ENCODE measurements at regions not wholly inside any gene's neighbourhood (a gene's known extent, or its start where the extent isn't known, plus 50 kb on each side); places are given as distances from the start of the nearest gene placed in this dataset.

DNA sequence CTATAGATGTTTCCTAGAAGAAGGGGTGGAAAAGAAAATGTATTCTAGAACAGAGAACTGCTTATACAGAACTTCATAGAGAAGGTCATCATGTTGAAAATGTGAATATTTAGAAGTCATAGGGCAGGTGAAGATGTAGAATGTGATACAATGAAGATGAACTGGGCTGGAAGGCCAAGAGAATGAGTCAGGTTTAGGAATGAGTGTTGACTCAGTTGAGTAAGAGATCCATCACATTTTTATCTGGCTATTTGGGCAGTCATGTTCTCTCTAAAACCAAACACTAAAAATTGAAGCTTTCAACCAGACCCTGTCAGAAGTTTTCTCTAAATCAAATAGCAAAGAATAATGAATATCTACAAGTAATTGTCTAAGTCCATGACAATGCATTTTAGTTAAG lies 660.5 kb downstream of the KCNJ2 start:
- H3K36me3 ChIP-seq (ENCODE audit: control insufficient read depth, insufficient read depth, low read length), result no peaks in the 10 kb centered on the region
- no peak overlapping the region for H3K9ac ChIP-seq (ENCODE audit: low read depth, low read length)
- H3K4me1 ChIP-seq (ENCODE audit: control insufficient read depth, insufficient read depth, low read length), result no peaks in the 10 kb centered on the region
- H3K9me3 ChIP-seq (ENCODE audit: control insufficient read depth, insufficient read depth, low read length), result no peaks in the 10 kb centered on the region
- no peak overlapping the region for H3K27ac ChIP-seq (ENCODE audit: low read depth, low read length)
- no peaks in the 10 kb centered on the region for H3K27me3 ChIP-seq (ENCODE audit: control insufficient read depth, insufficient read depth, low read length)
- no peak overlapping the region for H3K4me3 ChIP-seq (ENCODE audit: low read depth, low read length)

DNA sequence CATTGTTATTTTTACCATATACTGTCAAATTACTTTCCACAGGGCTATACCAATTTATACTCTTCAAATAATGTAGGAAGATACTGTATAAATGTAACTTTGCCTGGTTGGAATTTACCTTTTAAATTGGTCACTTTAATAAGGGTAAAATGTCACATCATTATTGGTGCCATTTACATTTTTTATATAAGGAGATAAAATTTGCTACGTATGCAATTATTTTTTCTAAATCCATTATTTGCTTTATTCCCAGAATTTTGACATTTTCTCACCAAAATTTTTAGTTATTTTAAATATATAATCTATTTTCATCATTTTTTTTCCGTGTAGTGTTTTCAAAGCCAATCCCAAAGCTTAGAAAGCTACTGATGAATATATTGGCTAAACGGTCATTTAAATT lies 664.7 kb downstream of the KCNJ2 start:
- no peaks in the 10 kb centered on the region for H3K36me3 ChIP-seq (ENCODE audit: control insufficient read depth, insufficient read depth, low read length)
- no peaks in the 10 kb centered on the region for H3K27me3 ChIP-seq (ENCODE audit: control insufficient read depth, insufficient read depth, low read length)
- H3K9ac ChIP-seq (ENCODE audit: low read depth, low read length), result no peak overlapping the region
- H3K4me3 ChIP-seq (ENCODE audit: low read depth, low read length), result no peak overlapping the region
- no peaks in the 10 kb centered on the region for H3K9me3 ChIP-seq (ENCODE audit: control insufficient read depth, insufficient read depth, low read length)
- H3K4me1 ChIP-seq (ENCODE audit: control insufficient read depth, insufficient read depth, low read length), result no peaks in the 10 kb centered on the region
- H3K27ac ChIP-seq (ENCODE audit: low read depth, low read length), result no peak overlapping the region

DNA sequence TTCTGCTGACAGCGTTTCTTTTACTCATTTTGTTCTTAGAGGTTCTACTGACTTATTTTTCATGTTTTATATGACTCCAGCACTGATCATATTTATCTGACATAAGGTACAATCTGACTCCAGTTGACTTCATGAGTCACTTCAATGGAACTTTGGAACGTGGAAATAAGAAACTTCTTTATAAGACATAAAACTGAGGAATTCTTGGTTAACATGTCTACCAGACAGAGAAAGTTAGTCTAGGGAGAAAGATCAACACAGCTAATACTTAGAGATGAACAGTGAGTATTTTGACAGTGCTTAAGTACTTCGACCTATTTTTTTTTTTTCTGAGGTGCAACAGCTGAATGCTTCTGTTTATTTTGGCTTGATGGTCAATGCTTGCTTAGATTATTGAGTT lies 679.5 kb downstream of the KCNJ2 start:
- Histone ChIP-seq H3K4me1 (ENCODE audit: control insufficient read depth, insufficient read depth, low read length) (no peaks in the 10 kb centered on the region), H3K36me3 (ENCODE audit: control insufficient read depth, insufficient read depth, low read length) (no peaks in the 10 kb centered on the region), H3K27me3 (ENCODE audit: control insufficient read depth, insufficient read depth, low read length) (no peaks in the 10 kb centered on the region), H3K4me3 (ENCODE audit: low read depth, low read length) (no peak overlapping the region), H3K27ac (ENCODE audit: low read depth, low read length) (no peak overlapping the region), H3K9ac (ENCODE audit: low read depth, low read length) (no peak overlapping the region), H3K9me3 (ENCODE audit: control insufficient read depth, insufficient read depth, low read length) (no peaks in the 10 kb centered on the region)

DNA sequence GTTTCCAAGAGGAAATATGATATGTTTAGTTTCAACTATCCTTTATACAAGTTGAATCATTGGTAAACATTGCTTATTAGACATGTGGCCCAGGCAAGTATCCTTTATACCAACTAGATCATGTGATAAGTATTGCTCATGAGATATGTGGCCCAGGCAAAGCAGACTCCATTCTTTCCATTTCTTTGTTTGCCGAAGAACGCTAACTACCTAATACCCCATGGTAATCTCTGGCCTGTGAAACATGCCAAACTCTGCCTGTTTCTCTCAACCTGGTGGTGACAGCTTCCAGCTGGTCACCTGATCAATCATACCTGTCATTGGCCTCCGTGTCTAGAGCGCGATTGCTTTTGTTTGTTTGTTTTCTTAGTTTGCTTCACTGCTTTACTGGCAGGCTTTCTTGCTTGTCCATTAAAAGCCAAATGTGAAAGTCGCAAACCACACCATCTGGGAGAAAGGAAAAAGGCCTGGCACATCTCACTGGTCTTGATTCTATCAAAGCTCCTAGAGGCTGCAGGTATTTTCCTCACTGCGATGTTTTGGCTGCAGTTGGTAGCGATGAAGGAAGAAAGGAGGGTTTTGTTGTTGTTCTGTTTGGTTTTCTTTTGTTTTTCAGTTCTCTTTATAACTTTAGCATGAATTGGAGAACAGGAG lies 686.2 kb downstream of the KCNJ2 start:
- Histone ChIP-seq H3K27ac (ENCODE audit: low read depth, low read length) (no peak overlapping the region), H3K4me3 (ENCODE audit: low read depth, low read length) (no peak overlapping the region)

DNA sequence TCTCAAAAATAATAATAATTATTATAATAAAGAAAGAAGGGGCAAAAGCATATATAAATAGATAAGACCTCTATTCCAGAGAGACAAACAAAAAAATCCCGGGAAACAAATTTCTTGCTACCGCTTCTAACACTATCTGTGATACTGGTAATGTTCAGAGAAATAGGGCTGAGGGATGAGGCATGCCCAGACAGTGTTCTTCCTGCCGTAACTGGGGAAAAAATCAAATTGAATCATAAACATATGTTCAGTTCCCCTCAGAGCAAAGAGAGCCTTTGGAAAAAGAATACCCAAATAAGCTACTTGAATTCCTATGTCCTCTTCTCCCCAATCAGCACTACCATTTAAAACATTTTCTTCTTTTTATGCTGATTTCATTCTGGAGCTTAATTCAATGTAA lies 688.0 kb downstream of the KCNJ2 start:
- Histone ChIP-seq H3K27ac (ENCODE audit: low read depth, low read length) (no peak overlapping the region), H3K4me1 (ENCODE audit: control insufficient read depth, insufficient read depth, low read length) (no peaks in the 10 kb centered on the region), H3K9ac (ENCODE audit: low read depth, low read length) (no peak overlapping the region), H3K9me3 (ENCODE audit: control insufficient read depth, insufficient read depth, low read length) (peaks cover 10% of the 10 kb centered on the region), H3K4me3 (ENCODE audit: low read depth, low read length) (no peak overlapping the region), H3K36me3 (ENCODE audit: control insufficient read depth, insufficient read depth, low read length) (no peaks in the 10 kb centered on the region), H3K27me3 (ENCODE audit: control insufficient read depth, insufficient read depth, low read length) (no peaks in the 10 kb centered on the region)

More for the DNA sequence above, 686.2 kb downstream of the KCNJ2 start:
- Histone ChIP-seq H3K9ac (ENCODE audit: low read depth, low read length) (no peak overlapping the region), H3K9me3 (ENCODE audit: control insufficient read depth, insufficient read depth, low read length) (no peaks in the 10 kb centered on the region), H3K36me3 (ENCODE audit: control insufficient read depth, insufficient read depth, low read length) (no peaks in the 10 kb centered on the region), H3K4me1 (ENCODE audit: control insufficient read depth, insufficient read depth, low read length) (no peaks in the 10 kb centered on the region), H3K27me3 (ENCODE audit: control insufficient read depth, insufficient read depth, low read length) (no peaks in the 10 kb centered on the region)

DNA sequence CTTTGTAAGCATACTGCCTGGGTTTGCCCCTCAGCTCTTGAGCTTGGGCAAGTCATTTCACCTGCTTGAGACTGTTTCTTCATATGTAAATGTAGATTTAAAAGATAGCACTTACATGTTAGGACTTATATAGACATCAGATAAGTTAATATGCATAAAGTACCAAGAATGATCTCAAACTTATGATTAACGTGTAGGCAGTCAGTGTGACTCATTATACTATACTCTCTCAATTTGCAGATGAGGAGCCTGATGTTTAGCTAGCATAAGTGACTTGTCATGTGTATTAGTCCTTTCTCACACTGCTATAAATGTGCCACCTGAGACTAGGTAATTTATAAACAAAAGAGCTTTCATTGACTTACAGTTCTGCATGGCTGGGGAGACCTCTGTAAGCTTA lies 690.5 kb downstream of the KCNJ2 start:
- Histone ChIP-seq H3K36me3 (ENCODE audit: control insufficient read depth, insufficient read depth, low read length) (no peaks in the 10 kb centered on the region), H3K4me3 (ENCODE audit: low read depth, low read length) (no peak overlapping the region), H3K4me1 (ENCODE audit: control insufficient read depth, insufficient read depth, low read length) (no peaks in the 10 kb centered on the region), H3K27ac (ENCODE audit: low read depth, low read length) (no peak overlapping the region), H3K9ac (ENCODE audit: low read depth, low read length) (no peak overlapping the region), H3K9me3 (ENCODE audit: control insufficient read depth, insufficient read depth, low read length) (peaks cover 12% of the 10 kb centered on the region), H3K27me3 (ENCODE audit: control insufficient read depth, insufficient read depth, low read length) (no peaks in the 10 kb centered on the region)

DNA sequence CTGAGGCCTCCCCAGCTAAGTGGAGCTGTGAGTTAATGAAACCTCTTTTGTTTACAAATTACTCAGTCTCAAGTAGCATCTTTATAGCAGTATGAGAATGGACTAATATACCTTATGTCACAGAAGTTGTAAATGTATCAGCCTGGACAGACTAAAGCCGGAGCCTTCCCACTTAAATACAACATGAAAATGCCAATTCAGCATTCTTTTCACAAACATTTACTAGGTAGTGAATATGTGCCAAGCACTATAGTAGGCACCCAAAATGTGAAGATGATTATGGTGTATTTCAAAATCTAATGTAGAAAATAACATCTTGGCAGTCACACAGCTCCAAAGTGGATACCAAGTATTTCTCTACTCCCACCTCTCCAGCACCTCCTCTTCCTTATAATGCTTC lies 693.0 kb downstream of the KCNJ2 start:
- H3K4me3 ChIP-seq (ENCODE audit: low read depth, low read length), result no peak overlapping the region
- no peak overlapping the region for H3K27ac ChIP-seq (ENCODE audit: low read depth, low read length)
- no peaks in the 10 kb centered on the region for H3K4me1 ChIP-seq (ENCODE audit: control insufficient read depth, insufficient read depth, low read length)
- H3K9ac ChIP-seq (ENCODE audit: low read depth, low read length), result no peak overlapping the region
- H3K9me3 ChIP-seq (ENCODE audit: control insufficient read depth, insufficient read depth, low read length), result peaks cover 12% of the 10 kb centered on the region
- no peaks in the 10 kb centered on the region for H3K27me3 ChIP-seq (ENCODE audit: control insufficient read depth, insufficient read depth, low read length)
- H3K36me3 ChIP-seq (ENCODE audit: control insufficient read depth, insufficient read depth, low read length), result no peaks in the 10 kb centered on the region

DNA sequence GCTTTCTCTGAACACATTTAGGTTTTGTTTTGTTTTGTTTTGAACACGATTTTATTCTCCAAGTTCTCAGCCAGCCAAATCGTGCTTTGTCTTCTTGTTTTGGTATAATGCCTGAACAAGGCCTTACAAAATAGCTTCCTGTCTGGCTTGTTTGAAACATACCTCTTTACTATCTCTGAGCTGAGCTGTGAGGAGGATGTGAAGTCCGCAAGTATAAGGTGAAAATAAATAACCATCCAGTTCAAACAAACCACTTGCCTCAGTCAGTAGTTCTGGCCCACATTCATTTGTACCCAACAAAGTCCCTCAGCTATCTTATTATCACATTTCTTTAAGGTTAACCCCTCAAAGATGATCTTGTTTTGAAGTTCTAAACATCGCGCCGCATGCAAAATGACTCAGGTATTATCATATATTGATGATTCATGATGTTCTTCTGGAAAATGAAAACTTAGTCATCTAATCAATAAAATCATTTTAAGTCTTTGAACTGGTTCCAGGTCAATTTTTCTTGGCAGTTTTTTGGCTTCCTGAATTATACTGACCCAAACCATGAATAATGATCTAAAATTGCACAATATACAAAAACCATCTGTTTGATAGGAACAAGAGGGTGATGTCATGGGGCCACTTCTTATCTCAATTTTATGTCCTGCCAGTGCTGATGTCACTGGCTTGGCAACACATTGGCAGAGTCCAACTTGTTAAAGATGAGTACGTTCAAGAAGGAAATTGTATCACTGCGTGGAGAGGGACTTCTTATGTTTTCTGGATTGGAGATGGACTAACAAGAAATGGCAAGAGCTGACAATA lies 694.3 kb downstream of the KCNJ2 start:
- H3K9me3 ChIP-seq (ENCODE audit: control insufficient read depth, insufficient read depth, low read length), result peaks cover 12% of the 10 kb centered on the region
- no peaks in the 10 kb centered on the region for H3K4me1 ChIP-seq (ENCODE audit: control insufficient read depth, insufficient read depth, low read length)
- H3K27ac ChIP-seq (ENCODE audit: low read depth, low read length), result no peak overlapping the region

DNA sequence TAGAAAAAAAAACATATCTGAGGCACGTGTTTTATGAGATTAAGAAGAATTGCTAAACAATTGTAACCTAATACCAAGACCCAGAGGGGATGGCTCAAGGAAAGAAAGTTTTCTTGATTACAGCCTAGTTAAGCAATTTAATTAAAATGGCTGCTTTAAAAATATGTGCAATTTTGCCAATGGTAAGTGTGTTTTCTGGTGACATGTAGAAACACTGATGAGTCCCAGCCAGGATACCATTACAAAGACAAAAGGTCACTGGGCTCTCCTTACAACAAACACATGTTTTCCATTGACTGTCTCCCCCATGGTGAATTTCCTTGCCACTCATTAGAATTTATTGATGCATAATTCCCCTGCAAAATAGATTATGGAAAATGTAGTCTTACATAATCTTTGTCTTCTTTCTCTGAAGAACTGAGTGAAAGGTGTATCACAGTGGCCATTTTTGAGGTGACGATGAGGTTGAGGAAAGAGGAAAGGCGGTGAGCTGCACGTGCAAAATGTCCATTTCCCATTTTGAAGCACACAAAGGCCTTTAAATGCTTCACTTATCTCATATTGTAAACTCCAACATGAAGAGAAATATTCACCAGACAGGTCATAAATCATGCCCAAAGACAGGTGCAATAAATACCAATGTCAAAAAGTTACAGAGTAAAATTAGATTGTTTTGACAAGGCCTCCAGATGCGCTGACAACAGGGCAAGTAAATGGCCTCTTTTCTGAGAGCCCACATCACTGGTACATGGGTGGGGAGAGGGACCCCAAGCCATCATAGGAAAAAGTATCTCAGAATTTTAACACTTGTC lies 696.9 kb downstream of the KCNJ2 start:
- Histone ChIP-seq H3K27ac (ENCODE audit: low read depth, low read length) (no peak overlapping the region), H3K9me3 (ENCODE audit: control insufficient read depth, insufficient read depth, low read length) (peaks cover 9% of the 10 kb centered on the region), H3K4me3 (ENCODE audit: low read depth, low read length) (no peak overlapping the region), H3K36me3 (ENCODE audit: control insufficient read depth, insufficient read depth, low read length) (no peaks in the 10 kb centered on the region), H3K4me1 (ENCODE audit: control insufficient read depth, insufficient read depth, low read length) (peaks cover 16% of the 10 kb centered on the region), H3K9ac (ENCODE audit: low read depth, low read length) (no peak overlapping the region), H3K27me3 (ENCODE audit: control insufficient read depth, insufficient read depth, low read length) (no peaks in the 10 kb centered on the region)

More for the DNA sequence above, 694.3 kb downstream of the KCNJ2 start:
- no peaks in the 10 kb centered on the region for H3K36me3 ChIP-seq (ENCODE audit: control insufficient read depth, insufficient read depth, low read length)
- H3K27me3 ChIP-seq (ENCODE audit: control insufficient read depth, insufficient read depth, low read length), result no peaks in the 10 kb centered on the region
- H3K9ac ChIP-seq (ENCODE audit: low read depth, low read length), result no peak overlapping the region
- no peak overlapping the region for H3K4me3 ChIP-seq (ENCODE audit: low read depth, low read length)

DNA sequence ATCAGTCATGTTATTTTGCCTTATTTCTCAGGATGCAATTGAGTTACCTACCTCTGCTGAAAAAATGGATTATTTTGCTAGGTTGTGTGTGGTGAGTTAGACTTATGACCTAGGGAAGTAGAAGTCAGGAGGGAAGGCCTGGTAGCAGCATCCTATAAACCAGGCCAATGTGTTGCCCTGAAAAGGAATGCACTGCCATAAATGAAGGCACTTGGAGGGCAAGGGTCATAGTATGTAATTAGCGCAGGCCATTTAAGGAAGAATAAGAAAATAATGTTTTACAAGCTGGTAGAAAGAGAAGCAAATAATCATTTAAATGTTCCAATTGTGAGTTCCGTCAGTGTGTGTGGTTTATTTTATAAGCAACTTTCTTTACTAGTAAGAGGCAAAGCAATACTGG lies 698.8 kb downstream of the KCNJ2 start:
- Histone ChIP-seq H3K4me1 (ENCODE audit: control insufficient read depth, insufficient read depth, low read length) (peaks cover 22% of the 10 kb centered on the region), H3K9me3 (ENCODE audit: control insufficient read depth, insufficient read depth, low read length) (peaks cover 3% of the 10 kb centered on the region; the same call in 1 of the 2 replicates), H3K27ac (ENCODE audit: low read depth, low read length) (no peak overlapping the region), H3K36me3 (ENCODE audit: control insufficient read depth, insufficient read depth, low read length) (no peaks in the 10 kb centered on the region), H3K4me3 (ENCODE audit: low read depth, low read length) (no peak overlapping the region), H3K9ac (ENCODE audit: low read depth, low read length) (no peak overlapping the region), H3K27me3 (ENCODE audit: control insufficient read depth, insufficient read depth, low read length) (no peaks in the 10 kb centered on the region)

All from HUES48 (cell line).